ENCODE measurements at regions not wholly inside any gene's neighbourhood (a gene's known extent, or its start where the extent isn't known, plus 50 kb on each side); places are given as distances from the start of the nearest gene placed in this dataset.

GRCh38 chr6:91043751-91044150 lies 456.9 kb upstream of the MAP3K7 start:
- H3K36me3 ChIP-seq (ENCODE audit: low read depth), result no peaks in the 10 kb centered on the region

GRCh38 chr6:91042656-91043055 lies 455.8 kb upstream of the MAP3K7 start:
- no peak overlapping the region for H3K4me3 ChIP-seq
- no peaks in the 10 kb centered on the region for H3K36me3 ChIP-seq (ENCODE audit: low read depth)
- H3K4me1 ChIP-seq (ENCODE audit: low read depth), result no peaks in the 10 kb centered on the region
- DNase-seq (no peak), ATAC-seq (no peak)
- intact Hi-C loops (cut with DNase I, micrococcal nuclease), result no loop called here
- TF ChIP-seq CTCF (IDR thresholded peaks at IDR 0.05), result no peak
- no peaks in the 10 kb centered on the region for H3K9me3 ChIP-seq

More at GRCh38 chr6:91043751-91044150, 456.9 kb upstream of the MAP3K7 start:
- ATAC-seq, result no peak
- DNase-seq, result no peak
- no peaks in the 10 kb centered on the region for H3K4me1 ChIP-seq (ENCODE audit: low read depth)
- H3K9me3 ChIP-seq, result no peaks in the 10 kb centered on the region
- intact Hi-C loops (cut with DNase I, micrococcal nuclease), result no loop called here
- H3K4me3 ChIP-seq, result no peak overlapping the region
- TF ChIP-seq CTCF (IDR thresholded peaks at IDR 0.05), result no peak

GRCh38 chr6:91033964-91034363 lies 447.1 kb upstream of the MAP3K7 start:
- DNase-seq (no peak), ATAC-seq (no peak)
- Histone ChIP-seq H3K36me3 (ENCODE audit: low read depth) (no peaks in the 10 kb centered on the region), H3K4me3 (no peak overlapping the region), H3K9me3 (no peaks in the 10 kb centered on the region), H3K4me1 (ENCODE audit: low read depth) (no peaks in the 10 kb centered on the region)
- intact Hi-C loops (cut with DNase I, micrococcal nuclease), result no loop called here
- TF ChIP-seq CTCF (IDR thresholded peaks at IDR 0.05), result no peak

GRCh38 chr6:91031581-91031980 lies 444.7 kb upstream of the MAP3K7 start:
- H3K4me3 ChIP-seq, result no peak overlapping the region
- H3K36me3 ChIP-seq (ENCODE audit: low read depth), result no peaks in the 10 kb centered on the region
- intact Hi-C loops (cut with DNase I, micrococcal nuclease), result no loop called here
- ATAC-seq, result no peak
- no peaks in the 10 kb centered on the region for H3K4me1 ChIP-seq (ENCODE audit: low read depth)
- TF ChIP-seq CTCF (IDR thresholded peaks at IDR 0.05), result no peak
- no peak for DNase-seq
- no peaks in the 10 kb centered on the region for H3K9me3 ChIP-seq

GRCh38 chr6:91029211-91029610 lies 442.3 kb upstream of the MAP3K7 start:
- TF ChIP-seq CTCF (IDR thresholded peaks at IDR 0.05), result no peak
- ATAC-seq (no peak), DNase-seq (no peak)
- no peak overlapping the region for H3K4me3 ChIP-seq
- H3K36me3 ChIP-seq (ENCODE audit: low read depth), result no peaks in the 10 kb centered on the region
- no peaks in the 10 kb centered on the region for H3K4me1 ChIP-seq (ENCODE audit: low read depth)
- intact Hi-C loops (cut with DNase I, micrococcal nuclease), result no loop called here
- H3K9me3 ChIP-seq, result no peaks in the 10 kb centered on the region

GRCh38 chr6:91023529-91023928 lies 436.7 kb upstream of the MAP3K7 start:
- intact Hi-C loops (cut with DNase I, micrococcal nuclease), result no loop called here
- no peaks in the 10 kb centered on the region for H3K4me1 ChIP-seq (ENCODE audit: low read depth)
- DNase-seq (no peak), ATAC-seq (no peak)
- no peaks in the 10 kb centered on the region for H3K36me3 ChIP-seq (ENCODE audit: low read depth)
- H3K9me3 ChIP-seq, result no peaks in the 10 kb centered on the region
- TF ChIP-seq CTCF (IDR thresholded peaks at IDR 0.05), result no peak
- H3K4me3 ChIP-seq, result no peak overlapping the region
